HEK293T (cell line): ENCODE measurements at regions not wholly inside any gene's neighbourhood (a gene's known extent, or its start where the extent isn't known, plus 50 kb on each side); places are given as distances from the start of the nearest gene placed in this dataset.

Experiments
- CTBP1 ChIP-seq: fragments of 450-650 bp; IDR thresholded peaks from 2 replicates; pipeline ENCODE4 v1.6.1; 2016; ENCODE audit warnings: borderline replicate concordance
- FOXM1 ChIP-seq: fragments of 450-650 bp; IDR thresholded peaks from 2 replicates; pipeline ENCODE4 v1.6.1; 2017; ENCODE audit warnings: mild to moderate bottlenecking, borderline replicate concordance
- LEF1 ChIP-seq: fragments of 450-650 bp; IDR thresholded peaks from 2 replicates; pipeline ENCODE4 v1.6.1; 2017; ENCODE audit warnings: mild to moderate bottlenecking, borderline replicate concordance
- ZNF384 ChIP-seq: fragments of 450-650 bp; IDR thresholded peaks from 2 replicates; pipeline ENCODE4 v1.6.1; 2016
- TF ChIP-seq, protein P1 (sequence below): fragments of 450-650 bp; IDR thresholded peaks from 2 replicates; pipeline ENCODE4 v1.6.1; 2016

DNA sequence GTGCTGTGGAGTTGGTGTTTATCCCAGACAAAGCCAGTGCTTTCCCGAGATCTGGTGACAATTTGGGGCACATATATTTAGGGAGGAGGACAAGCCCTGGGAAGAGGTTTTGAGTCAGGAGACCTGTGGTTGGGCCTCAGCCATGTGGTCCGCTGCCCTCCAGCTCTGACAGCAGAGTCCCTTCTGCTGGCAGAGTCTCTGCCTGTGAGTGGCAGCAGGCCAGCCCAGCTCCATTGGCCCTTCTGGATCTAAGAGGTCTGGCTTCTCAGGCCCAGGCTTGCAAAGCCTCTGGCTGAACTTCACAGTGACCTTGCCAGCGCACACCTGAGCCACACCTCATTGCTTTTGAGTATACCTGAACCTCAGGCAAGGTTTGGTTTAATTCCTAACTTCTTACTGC is 115.3 kb downstream of the BCL2L11 start:
- TF ChIP-seq ZNF384 (no peak), FOXM1 (no peak), CTBP1 (no peak), LEF1 (no peak)
- TF ChIP-seq, protein P1, sequence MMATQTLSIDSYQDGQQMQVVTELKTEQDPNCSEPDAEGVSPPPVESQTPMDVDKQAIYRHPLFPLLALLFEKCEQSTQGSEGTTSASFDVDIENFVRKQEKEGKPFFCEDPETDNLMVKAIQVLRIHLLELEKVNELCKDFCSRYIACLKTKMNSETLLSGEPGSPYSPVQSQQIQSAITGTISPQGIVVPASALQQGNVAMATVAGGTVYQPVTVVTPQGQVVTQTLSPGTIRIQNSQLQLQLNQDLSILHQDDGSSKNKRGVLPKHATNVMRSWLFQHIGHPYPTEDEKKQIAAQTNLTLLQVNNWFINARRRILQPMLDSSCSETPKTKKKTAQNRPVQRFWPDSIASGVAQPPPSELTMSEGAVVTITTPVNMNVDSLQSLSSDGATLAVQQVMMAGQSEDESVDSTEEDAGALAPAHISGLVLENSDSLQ: no peak
